GM18505 (cell line): ENCODE measurements at regions not wholly inside any gene's neighbourhood (a gene's known extent, or its start where the extent isn't known, plus 50 kb on each side); places are given as distances from the start of the nearest gene placed in this dataset.
A peak's percentile ranks its signal among the peaks of the same experiment; 100 is the strongest.

ENCODE experiments used
- ATAC-seq: cut with Tn5 transposase; IDR thresholded peaks from one replicate; pipeline ENCODE4 v1.9.1; 2021; ENCODE audit not compliant: unreplicated experiment
- POLR2A ChIP-seq: IDR thresholded peaks from 4 replicates; pipeline ENCODE4 v1.6.1; 2011; ENCODE audit warnings: borderline replicate concordance; ENCODE audit not compliant: insufficient read depth, insufficient read length; ENCODE audit errors: extremely low read depth

DNA sequence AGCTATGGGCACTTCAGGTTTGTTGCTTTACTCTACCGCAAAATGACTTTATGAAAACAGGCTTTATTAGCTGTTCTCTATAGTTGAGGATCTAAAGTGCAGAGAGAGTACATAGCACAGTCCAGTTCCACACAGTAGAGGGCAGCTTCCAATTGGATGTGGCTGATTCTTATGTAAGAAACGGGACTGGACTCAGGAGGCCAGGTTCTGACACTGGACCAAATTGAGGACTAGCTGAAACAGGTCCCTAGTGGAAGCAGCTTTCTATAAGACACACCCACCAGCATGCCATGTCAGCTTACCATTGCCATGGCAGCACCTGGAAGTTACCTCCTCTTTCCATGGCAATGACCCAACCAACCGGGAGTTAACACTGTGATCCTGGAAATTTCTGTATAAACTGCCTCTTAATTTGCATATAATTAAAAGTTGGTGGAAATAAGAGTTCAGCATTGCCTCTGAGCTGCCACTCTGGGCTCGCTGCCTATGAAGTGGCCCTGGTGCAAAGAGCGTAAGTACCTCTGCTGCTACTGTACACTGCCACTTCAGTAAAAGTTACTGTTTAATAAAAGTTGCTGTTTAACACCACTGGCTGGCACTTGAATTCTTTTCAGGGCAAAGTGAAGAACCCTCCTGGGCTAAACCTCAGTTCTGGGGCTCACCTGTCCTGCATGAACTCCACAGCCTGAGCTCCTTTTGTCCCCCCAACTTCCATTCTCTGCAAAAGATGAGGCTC lies 211.9 kb upstream of the SLC10A2 start:
- no peak for TF ChIP-seq POLR2A
- ATAC-seq = no peak

- ATAC-seq = peak; percentile 93
- TF ChIP-seq POLR2A = no peak
These were observed 210.7 kb upstream of the SLC10A2 start for GRCh38 chr13:103276775-103277498.

DNA sequence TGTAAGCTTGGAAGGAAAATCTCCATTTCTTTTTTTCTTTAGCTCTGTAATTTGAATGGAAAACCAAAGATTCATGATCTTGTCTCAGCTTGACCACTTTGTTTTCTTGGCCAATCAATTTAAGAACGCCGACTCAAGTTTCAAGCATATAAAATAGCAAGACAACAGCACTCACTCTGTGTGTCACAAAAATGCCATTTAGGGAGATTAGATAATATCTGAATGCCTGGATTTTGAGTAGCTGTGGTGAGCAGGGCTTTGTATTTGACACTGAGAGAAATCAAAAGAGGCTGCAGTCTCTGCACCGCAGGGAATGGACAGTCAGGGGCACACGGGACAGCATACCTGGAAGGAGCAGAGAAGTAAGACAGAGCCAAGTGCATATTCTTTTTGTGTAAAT lies 209.5 kb upstream of the SLC10A2 start:
- ATAC-seq = no peak
- TF ChIP-seq POLR2A = no peak

GRCh38 chr13:103275081-103275480 lies 208.9 kb upstream of the SLC10A2 start:
- ATAC-seq = no peak
- no peak for TF ChIP-seq POLR2A

DNA sequence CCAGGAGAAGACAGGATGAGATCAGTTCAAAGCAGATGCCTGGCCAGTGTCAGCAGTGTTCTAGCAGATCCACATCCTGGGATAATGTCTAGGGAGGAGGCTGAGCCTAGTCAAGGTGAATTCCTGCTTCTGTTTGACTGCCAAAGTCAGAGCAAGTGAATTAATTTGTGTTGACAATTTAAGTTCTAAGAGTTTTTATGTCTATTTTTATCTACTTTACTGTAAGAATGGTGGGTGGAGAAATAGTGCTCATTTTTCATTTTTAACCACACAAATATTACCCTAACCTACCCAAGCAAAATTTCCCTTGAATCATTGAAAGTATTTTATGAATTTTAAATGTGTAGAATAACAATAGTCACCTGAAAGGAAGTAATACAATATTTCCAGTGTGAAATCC lies 207.6 kb upstream of the SLC10A2 start:
- no peak for ATAC-seq

GRCh38 chr13:103272770-103273169 lies 206.6 kb upstream of the SLC10A2 start:
- ATAC-seq = no peak
- TF ChIP-seq POLR2A = no peak

More for the DNA sequence above, 207.6 kb upstream of the SLC10A2 start:
- no peak for TF ChIP-seq POLR2A

- no peak for ATAC-seq
These were observed 197.2 kb upstream of the SLC10A2 start for GRCh38 chr13:103263448-103263847.

GRCh38 chr13:103255587-103256301 lies 189.5 kb upstream of the SLC10A2 start:
- no peak for ATAC-seq
- no peak for TF ChIP-seq POLR2A

More at GRCh38 chr13:103263448-103263847, 197.2 kb upstream of the SLC10A2 start:
- TF ChIP-seq POLR2A = no peak

DNA sequence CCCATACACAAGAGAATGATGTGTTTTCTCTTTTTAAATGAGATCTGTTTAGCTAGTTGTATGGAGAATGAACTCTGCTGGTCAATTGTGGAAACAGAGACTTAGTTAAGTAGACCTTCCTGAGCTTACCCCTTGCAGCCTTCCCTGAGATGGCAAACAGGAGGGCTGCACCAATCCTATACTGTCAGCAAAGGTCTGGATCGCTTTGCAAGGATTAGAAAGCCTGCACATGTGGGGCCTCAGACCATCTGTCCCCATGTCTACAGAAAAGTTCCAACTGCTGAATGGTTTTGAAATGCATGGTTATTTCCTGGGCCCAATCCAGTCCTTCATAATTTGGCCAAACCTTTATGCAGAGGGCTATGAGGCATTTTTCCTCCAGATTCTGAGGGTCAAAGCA lies 183.9 kb upstream of the SLC10A2 start:
- no peak for TF ChIP-seq POLR2A
- ATAC-seq = no peak

- no peak for TF ChIP-seq POLR2A
- ATAC-seq = no peak
These were observed 180.5 kb upstream of the SLC10A2 start for GRCh38 chr13:103246581-103247200.

DNA sequence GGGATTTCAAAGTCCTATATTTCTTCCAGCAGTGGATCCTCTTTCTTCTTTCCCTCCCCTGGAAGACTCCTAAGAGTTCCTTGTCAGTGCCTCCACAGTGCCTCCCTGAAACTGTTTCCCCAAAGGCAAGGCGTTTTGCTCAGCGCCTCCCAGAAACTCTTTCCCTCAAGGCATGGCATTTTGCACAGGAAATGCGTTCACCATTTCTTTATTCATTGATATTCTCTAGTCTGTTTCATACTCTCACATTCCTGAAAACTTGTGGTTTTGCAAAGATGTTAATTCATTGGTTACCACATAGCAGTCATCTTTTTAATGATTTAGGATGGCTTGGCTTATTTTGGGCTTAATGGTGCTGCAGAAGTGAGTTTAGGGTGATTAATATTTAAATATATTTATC lies 177.3 kb upstream of the SLC10A2 start:
- TF ChIP-seq POLR2A = no peak
- ATAC-seq = no peak

DNA sequence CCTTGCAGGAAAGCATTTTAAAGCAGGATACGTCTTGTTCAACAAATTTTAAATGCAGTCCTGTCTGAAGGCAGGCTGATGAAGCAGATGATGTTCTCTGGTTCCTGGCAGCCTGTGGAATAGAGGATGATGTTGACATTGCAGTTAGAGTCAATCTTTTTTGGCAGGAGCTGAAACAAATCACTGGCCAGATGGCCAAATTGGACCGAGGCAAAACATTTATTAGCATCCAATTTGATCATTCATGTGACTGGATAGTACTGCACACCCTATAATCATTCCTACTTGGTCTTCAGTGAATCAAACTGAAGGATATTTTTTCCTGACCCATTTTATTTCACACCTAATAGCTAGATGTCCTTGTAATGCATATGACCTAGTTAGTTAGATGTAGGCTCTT lies 172.2 kb upstream of the SLC10A2 start:
- ATAC-seq = no peak
- no peak for TF ChIP-seq POLR2A

DNA sequence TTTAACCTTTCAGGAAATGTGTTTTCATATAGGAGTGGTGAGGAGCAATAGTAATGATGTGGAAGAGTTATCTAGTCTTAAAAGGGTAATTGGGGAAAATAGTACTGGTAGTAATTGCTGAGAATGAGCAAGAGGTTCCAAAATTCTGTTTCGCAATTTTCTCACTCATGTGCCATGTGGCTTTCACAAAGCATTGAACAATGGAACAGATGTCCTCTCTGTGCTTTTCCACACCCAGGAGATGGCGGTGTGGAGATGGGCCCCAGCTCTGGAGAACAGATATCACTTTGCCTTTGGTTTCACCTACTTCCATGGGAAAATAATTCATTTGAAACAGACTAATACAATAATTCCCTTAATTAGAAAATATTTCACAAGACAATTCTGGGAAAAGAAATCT lies 170.0 kb upstream of the SLC10A2 start:
- ATAC-seq = no peak
- no peak for TF ChIP-seq POLR2A
